ENCODE measurements at regions not wholly inside any gene's neighbourhood (a gene's known extent, or its start where the extent isn't known, plus 50 kb on each side); places are given as distances from the start of the nearest gene placed in this dataset.

- H3K79me2 ChIP-seq (ENCODE audit: insufficient read depth), result no peaks in the 10 kb centered on the region
- TF ChIP-seq RAD21 (IDR thresholded peaks at IDR 0.05; ENCODE audit: low read length), result no peak
- H3K4me3 ChIP-seq (ENCODE audit: low read depth in 2 of 2, low read length in 1 of 2), result no peak overlapping the region
- no peak overlapping the region for H2AFZ ChIP-seq (ENCODE audit: low read depth)
- ChIA-PET POLR2A (no interaction called here), CTCF (no interaction called here)
- no peaks in the 10 kb centered on the region for H4K20me1 ChIP-seq (ENCODE audit: insufficient read depth)
- no peak overlapping the region for H3K4me2 ChIP-seq
- H3K9me3 ChIP-seq, result no peaks in the 10 kb centered on the region
- 64% methylated on average over 5 of the region's 5 CpGs for WGBS (ENCODE audit: low lambda C conversion rate)
- H3K9me2 ChIP-seq, result no peaks in the 10 kb centered on the region
- peaks cover 8 to 18% of the 10 kb centered on the region in 2 experiments; a peak in 2 of 4 replicates for H3K4me1 ChIP-seq (ENCODE audit: control insufficient read depth in 1 of 2, insufficient read depth in 2 of 2, low read depth in 1 of 2, low read length in 1 of 2)
- H3K27ac ChIP-seq (ENCODE audit: low read depth in 2 of 2, low read length in 1 of 2), result no peak overlapping the region
- H3F3A ChIP-seq (replicated peaks; ENCODE audit: insufficient read depth), result no peaks in the 10 kb centered on the region
- H3K9ac ChIP-seq, result no peak overlapping the region
- DNase-seq, result no peak
- no peaks in the 10 kb centered on the region for H3K36me3 ChIP-seq (replicated peaks in 1 of 2; ENCODE audit: control insufficient read depth in 1 of 2, insufficient read depth in 2 of 2, low read length in 1 of 2)
- H3K27me3 ChIP-seq (ENCODE audit: insufficient read depth), result no peaks in the 10 kb centered on the region; the same call in 1 of the 2 replicates
Measured at GRCh38 chr10:118952493-118953295, 76.8 kb upstream of the NANOS1 start.

GRCh38 chr10:118953598-118954393 lies 75.7 kb upstream of the NANOS1 start:
- H3K9me3 ChIP-seq, result no peaks in the 10 kb centered on the region
- H3K9ac ChIP-seq, result no peak overlapping the region
- H3K27me3 ChIP-seq (ENCODE audit: insufficient read depth), result no peaks in the 10 kb centered on the region; the same call in 1 of the 2 replicates
- H4K20me1 ChIP-seq (ENCODE audit: insufficient read depth), result no peaks in the 10 kb centered on the region
- H3K9me2 ChIP-seq, result no peaks in the 10 kb centered on the region
- ChIA-PET POLR2A (no interaction called here), CTCF (no interaction called here)
- H3K4me3 ChIP-seq (ENCODE audit: low read depth in 2 of 2, low read length in 1 of 2), result no peak overlapping the region
- H2AFZ ChIP-seq (ENCODE audit: low read depth), result no peak overlapping the region
- DNase-seq, result no peak
- 47% methylated on average over 2 of the region's 3 CpGs for WGBS (ENCODE audit: low lambda C conversion rate)
- H3K36me3 ChIP-seq (replicated peaks in 1 of 2; ENCODE audit: control insufficient read depth in 1 of 2, insufficient read depth in 2 of 2, low read length in 1 of 2), result no peaks in the 10 kb centered on the region
- no peak overlapping the region for H3K4me2 ChIP-seq
- peaks cover 8 to 16% of the 10 kb centered on the region in 2 experiments; a peak in 2 of 4 replicates for H3K4me1 ChIP-seq (ENCODE audit: control insufficient read depth in 1 of 2, insufficient read depth in 2 of 2, low read depth in 1 of 2, low read length in 1 of 2)
- H3F3A ChIP-seq (replicated peaks; ENCODE audit: insufficient read depth), result no peaks in the 10 kb centered on the region
- H3K27ac ChIP-seq (ENCODE audit: low read depth in 2 of 2, low read length in 1 of 2), result no peak overlapping the region
- no peak for TF ChIP-seq RCOR1 (IDR thresholded peaks at IDR 0.05; ENCODE audit: low read length)
- TF ChIP-seq ZBTB33 (IDR thresholded peaks at IDR 0.05; ENCODE audit: borderline replicate concordance, low read depth), result no peak
- no peaks in the 10 kb centered on the region for H3K79me2 ChIP-seq (ENCODE audit: insufficient read depth)

- H4K20me1 ChIP-seq (ENCODE audit: insufficient read depth), result no peaks in the 10 kb centered on the region
- CTCF ChIA-PET, result no interaction called here
- H3K79me2 ChIP-seq (ENCODE audit: insufficient read depth), result no peaks in the 10 kb centered on the region
- POLR2A ChIA-PET, result no interaction called here
- H3K4me1 ChIP-seq (ENCODE audit: control insufficient read depth in 1 of 2, insufficient read depth in 2 of 2, low read depth in 1 of 2, low read length in 1 of 2), result peaks cover 7 to 12% of the 10 kb centered on the region in 2 experiments; a peak in 2 of 4 replicates
- no peak overlapping the region for H3K4me2 ChIP-seq
- no peaks in the 10 kb centered on the region for H3K9me2 ChIP-seq
- no peak for DNase-seq
- no peaks in the 10 kb centered on the region for H3K9me3 ChIP-seq
- no peaks in the 10 kb centered on the region for H3K36me3 ChIP-seq (replicated peaks in 1 of 2; ENCODE audit: control insufficient read depth in 1 of 2, insufficient read depth in 2 of 2, low read length in 1 of 2)
- H2AFZ ChIP-seq (ENCODE audit: low read depth), result no peak overlapping the region
- H3F3A ChIP-seq (replicated peaks; ENCODE audit: insufficient read depth), result no peaks in the 10 kb centered on the region
- H3K27ac ChIP-seq (ENCODE audit: low read depth in 2 of 2, low read length in 1 of 2), result no peak overlapping the region
- no peak overlapping the region for H3K4me3 ChIP-seq (ENCODE audit: low read depth in 2 of 2, low read length in 1 of 2)
- no peak overlapping the region for H3K9ac ChIP-seq
- WGBS (ENCODE audit: low lambda C conversion rate), result 54% methylated on average over 3 of the region's 3 CpGs
- H3K27me3 ChIP-seq (ENCODE audit: insufficient read depth), result no peaks in the 10 kb centered on the region; the same call in 1 of the 2 replicates
- no peak for TF ChIP-seq EP300 (IDR thresholded peaks at IDR 0.05; ENCODE audit: borderline replicate concordance in 1 of 2, low read depth in 1 of 2, low read length in 1 of 2)
- TF ChIP-seq RFX5 (IDR thresholded peaks at IDR 0.05; ENCODE audit: low read length), result no peak
- no peak for TF ChIP-seq RXRA (IDR thresholded peaks at IDR 0.05; ENCODE audit: borderline replicate concordance, low read depth)
- TF ChIP-seq TEAD4 (IDR thresholded peaks at IDR 0.05; ENCODE audit: borderline replicate concordance, insufficient read depth), result no peak
- TF ChIP-seq MXI1 (IDR thresholded peaks at IDR 0.05; ENCODE audit: low read depth, low read length), result no peak
- no peak for TF ChIP-seq IRF3 (IDR thresholded peaks at IDR 0.05; ENCODE audit: low read depth, low read length)
- TF ChIP-seq MAX (IDR thresholded peaks at IDR 0.05; ENCODE audit: low read depth), result no peak
- no peak for TF ChIP-seq POLR2AphosphoS5 (IDR thresholded peaks at IDR 0.05; ENCODE audit: low read depth, low read length)
- no peak for TF ChIP-seq RCOR1 (IDR thresholded peaks at IDR 0.05; ENCODE audit: low read length)
- TF ChIP-seq NRF1 (IDR thresholded peaks at IDR 0.05; ENCODE audit: low read depth, low read length), result no peak
Measured at GRCh38 chr10:118955531-118955930, 74.0 kb upstream of the NANOS1 start.
